LNCaP clone FGC (cell line): ENCODE measurements at regions not wholly inside any gene's neighbourhood (a gene's known extent, or its start where the extent isn't known, plus 50 kb on each side); places are given as distances from the start of the nearest gene placed in this dataset.
"Not testable (repeated sequence)": the region's sequence is repeated elsewhere in the genome, so short reads cannot be mapped to it uniquely, and the experiment has no call there.

ENCODE experiments used
- DNase-seq: peaks from one replicate; pipeline ENCODE4 v3.0.0-alpha.2; 2011; ENCODE audit warnings: low read depth
- H3K4me3 ChIP-seq: 2 replicates; pipeline ENCODE4 v1.5.1; 2011; ENCODE audit warnings: mild to moderate bottlenecking, low read depth, low read length, control low read depth
- TF ChIP-seq, protein P1 (sequence below): IDR thresholded peaks from 2 replicates; pipeline ENCODE4 v1.5.1; 2012; ENCODE audit warnings: mild to moderate bottlenecking; ENCODE audit not compliant: control insufficient read depth, insufficient read depth; ENCODE audit errors: extremely low read depth

DNA sequence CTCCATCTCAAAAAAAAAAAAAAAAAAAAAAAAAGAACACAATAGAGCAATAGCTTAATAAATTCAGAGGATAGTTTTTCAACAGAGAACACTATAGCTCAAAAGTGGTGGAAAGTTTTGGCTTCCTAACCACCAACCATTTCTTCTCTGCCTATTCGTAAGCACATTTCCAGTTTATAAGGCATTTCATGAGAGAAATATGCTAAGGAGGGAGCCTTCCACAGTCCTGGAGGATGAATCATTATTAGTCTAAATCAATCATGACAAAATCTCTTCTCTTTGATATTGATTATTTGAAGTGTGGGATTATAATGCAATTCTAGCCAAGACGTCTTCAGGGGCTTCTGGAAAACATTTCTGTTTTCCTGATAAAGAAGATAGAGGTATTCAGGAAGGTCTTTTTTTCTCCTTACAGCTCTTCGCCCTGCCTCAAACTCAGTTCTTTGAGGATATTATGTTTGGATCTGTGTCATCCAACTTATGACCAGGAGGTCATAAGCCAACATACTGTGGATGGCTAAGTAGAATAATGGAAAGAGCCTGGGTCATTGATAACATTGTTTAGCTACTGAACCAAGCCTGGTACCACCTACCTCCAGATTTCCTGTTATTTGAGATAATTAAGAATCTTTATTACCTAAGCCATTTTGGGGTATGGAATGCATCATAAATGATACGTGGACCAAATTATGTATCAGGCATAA lies 207.3 kb downstream of the TRIB2 start:
- no peak for DNase-seq
- H3K4me3 ChIP-seq: no peak overlapping the region
- TF ChIP-seq, protein P1, sequence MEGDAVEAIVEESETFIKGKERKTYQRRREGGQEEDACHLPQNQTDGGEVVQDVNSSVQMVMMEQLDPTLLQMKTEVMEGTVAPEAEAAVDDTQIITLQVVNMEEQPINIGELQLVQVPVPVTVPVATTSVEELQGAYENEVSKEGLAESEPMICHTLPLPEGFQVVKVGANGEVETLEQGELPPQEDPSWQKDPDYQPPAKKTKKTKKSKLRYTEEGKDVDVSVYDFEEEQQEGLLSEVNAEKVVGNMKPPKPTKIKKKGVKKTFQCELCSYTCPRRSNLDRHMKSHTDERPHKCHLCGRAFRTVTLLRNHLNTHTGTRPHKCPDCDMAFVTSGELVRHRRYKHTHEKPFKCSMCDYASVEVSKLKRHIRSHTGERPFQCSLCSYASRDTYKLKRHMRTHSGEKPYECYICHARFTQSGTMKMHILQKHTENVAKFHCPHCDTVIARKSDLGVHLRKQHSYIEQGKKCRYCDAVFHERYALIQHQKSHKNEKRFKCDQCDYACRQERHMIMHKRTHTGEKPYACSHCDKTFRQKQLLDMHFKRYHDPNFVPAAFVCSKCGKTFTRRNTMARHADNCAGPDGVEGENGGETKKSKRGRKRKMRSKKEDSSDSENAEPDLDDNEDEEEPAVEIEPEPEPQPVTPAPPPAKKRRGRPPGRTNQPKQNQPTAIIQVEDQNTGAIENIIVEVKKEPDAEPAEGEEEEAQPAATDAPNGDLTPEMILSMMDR: no peak

DNA sequence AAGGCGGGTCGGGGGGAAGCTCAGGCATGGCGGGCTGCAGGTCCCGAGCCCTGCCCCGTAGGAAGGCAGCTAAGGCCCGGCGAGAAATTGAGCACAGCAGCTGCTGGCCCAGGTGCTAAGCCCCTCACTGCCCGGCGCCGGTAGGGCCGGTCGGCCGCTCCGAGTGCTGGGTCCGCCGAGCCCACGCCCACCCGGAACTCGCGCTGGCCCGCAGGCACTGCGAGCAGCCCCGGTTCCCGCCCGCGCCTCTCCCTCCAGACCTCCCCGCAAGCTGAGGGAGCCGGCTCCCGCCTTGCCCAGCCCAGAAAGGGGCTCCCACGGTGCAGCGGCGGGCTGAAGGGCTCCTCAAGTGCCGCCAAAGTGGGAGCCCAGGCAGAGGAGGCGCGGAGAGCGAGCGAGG lies 209.9 kb downstream of the TRIB2 start:
- not testable (repeated sequence) for DNase-seq, H3K4me3 ChIP-seq

DNA sequence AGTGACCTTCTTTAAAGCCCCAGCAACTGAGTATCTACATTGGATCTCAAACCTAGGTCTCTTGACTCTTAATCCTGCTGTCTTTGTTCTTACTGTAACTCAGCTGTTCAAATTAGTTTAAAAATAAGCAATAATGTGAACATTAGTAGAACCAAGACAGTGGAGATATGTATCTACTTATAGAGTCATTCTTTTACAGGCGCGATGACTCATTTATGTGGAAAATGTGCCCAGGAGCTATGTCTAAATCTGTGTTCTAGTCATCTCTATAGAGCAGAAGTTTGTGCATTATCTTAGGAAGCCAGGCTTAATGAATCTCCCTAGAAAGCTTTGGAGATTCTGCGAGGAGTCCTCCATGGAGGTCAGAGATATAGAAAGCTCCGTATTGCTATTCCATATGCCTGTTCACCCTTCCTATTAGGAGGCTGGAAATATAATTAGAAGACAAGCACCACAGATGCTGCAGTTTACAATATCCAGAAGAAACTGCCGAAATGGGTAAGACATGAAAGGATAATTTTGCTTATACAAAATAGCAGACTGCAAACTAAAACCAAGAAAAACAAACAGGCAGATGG lies 211.6 kb downstream of the TRIB2 start:
- TF ChIP-seq, protein P1: no peak
- no peak overlapping the region for H3K4me3 ChIP-seq
- no peak for DNase-seq

- DNase-seq: no peak
- TF ChIP-seq, protein P1: no peak
- H3K4me3 ChIP-seq: no peak overlapping the region
These were observed 212.2 kb downstream of the TRIB2 start for GRCh38 chr2:12928775-12929401.

GRCh38 chr2:12929758-12930157 lies 213.0 kb downstream of the TRIB2 start:
- H3K4me3 ChIP-seq: no peak overlapping the region
- TF ChIP-seq, protein P1: no peak
- no peak for DNase-seq

DNA sequence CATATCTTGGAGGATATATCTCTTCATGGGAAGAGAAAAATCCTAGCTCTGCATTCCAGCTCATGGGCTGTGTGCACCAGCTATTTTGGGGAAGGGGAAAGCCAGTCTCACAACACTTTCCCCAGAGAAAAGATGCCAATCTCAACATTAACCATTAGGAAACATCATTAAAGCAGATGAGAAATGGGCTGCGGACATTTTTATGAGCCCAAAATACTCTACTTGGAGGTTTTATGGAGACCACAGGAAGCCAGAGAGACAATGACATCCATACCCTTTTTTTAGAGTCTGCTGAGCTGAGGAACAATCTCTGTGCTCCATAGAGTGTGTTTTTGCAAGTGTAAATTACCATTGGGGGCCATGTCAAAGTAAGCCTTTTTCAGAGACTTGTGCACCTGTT lies 213.7 kb downstream of the TRIB2 start:
- TF ChIP-seq, protein P1: no peak
- DNase-seq: no peak

GRCh38 chr2:12931186-12931844 lies 214.6 kb downstream of the TRIB2 start:
- TF ChIP-seq, protein P1: peak; percentile 66
- no peak overlapping the region for H3K4me3 ChIP-seq
- DNase-seq: no peak

More for the DNA sequence above, 213.7 kb downstream of the TRIB2 start:
- no peak overlapping the region for H3K4me3 ChIP-seq
